Stomach (tissue), 4 donors: ENCODE measurements at regions not wholly inside any gene's neighbourhood (a gene's known extent, or its start where the extent isn't known, plus 50 kb on each side); places are given as distances from the start of the nearest gene placed in this dataset.

Source experiments
- EP300 ChIP-seq: sonication (generic); formaldehyde crosslinking; IDR thresholded peaks from one replicate; pipeline ENCODE4 v1.6.1; 2017; ENCODE audit warnings: antibody characterized with exemption
- POLR2AphosphoS5 ChIP-seq, 3 donors: sonication (generic); formaldehyde crosslinking; IDR thresholded peaks; one replicate each; pipeline ENCODE4 v1.6.1; 2016; ENCODE audit warnings: antibody characterized with exemption in 3 of 3
- TF ChIP-seq, protein P1 (sequence below), 7 experiments: fragments of 450-650 bp in 4 of 7; fragments of 200-600 bp in 3 of 7; sonication (generic) in 3 of 7; IDR thresholded peaks; one replicate each; pipeline ENCODE4 v1.5.1; 2016 to 2019; ENCODE audit warnings: antibody characterized with exemption in 7 of 7, control low read depth in 2 of 7, mild to moderate bottlenecking in 1 of 7

GRCh38 chr2:78455586-78455985 lies 569.9 kb upstream of the REG3G start:
- TF ChIP-seq, protein P1, sequence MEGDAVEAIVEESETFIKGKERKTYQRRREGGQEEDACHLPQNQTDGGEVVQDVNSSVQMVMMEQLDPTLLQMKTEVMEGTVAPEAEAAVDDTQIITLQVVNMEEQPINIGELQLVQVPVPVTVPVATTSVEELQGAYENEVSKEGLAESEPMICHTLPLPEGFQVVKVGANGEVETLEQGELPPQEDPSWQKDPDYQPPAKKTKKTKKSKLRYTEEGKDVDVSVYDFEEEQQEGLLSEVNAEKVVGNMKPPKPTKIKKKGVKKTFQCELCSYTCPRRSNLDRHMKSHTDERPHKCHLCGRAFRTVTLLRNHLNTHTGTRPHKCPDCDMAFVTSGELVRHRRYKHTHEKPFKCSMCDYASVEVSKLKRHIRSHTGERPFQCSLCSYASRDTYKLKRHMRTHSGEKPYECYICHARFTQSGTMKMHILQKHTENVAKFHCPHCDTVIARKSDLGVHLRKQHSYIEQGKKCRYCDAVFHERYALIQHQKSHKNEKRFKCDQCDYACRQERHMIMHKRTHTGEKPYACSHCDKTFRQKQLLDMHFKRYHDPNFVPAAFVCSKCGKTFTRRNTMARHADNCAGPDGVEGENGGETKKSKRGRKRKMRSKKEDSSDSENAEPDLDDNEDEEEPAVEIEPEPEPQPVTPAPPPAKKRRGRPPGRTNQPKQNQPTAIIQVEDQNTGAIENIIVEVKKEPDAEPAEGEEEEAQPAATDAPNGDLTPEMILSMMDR (IDR thresholded peaks at IDR 0.05) = no peak
- no peak for TF ChIP-seq POLR2AphosphoS5 (IDR thresholded peaks at IDR 0.05)
- no peak for TF ChIP-seq EP300
